ENCODE measurements at regions not wholly inside any gene's neighbourhood (a gene's known extent, or its start where the extent isn't known, plus 50 kb on each side); places are given as distances from the start of the nearest gene placed in this dataset.

DNA sequence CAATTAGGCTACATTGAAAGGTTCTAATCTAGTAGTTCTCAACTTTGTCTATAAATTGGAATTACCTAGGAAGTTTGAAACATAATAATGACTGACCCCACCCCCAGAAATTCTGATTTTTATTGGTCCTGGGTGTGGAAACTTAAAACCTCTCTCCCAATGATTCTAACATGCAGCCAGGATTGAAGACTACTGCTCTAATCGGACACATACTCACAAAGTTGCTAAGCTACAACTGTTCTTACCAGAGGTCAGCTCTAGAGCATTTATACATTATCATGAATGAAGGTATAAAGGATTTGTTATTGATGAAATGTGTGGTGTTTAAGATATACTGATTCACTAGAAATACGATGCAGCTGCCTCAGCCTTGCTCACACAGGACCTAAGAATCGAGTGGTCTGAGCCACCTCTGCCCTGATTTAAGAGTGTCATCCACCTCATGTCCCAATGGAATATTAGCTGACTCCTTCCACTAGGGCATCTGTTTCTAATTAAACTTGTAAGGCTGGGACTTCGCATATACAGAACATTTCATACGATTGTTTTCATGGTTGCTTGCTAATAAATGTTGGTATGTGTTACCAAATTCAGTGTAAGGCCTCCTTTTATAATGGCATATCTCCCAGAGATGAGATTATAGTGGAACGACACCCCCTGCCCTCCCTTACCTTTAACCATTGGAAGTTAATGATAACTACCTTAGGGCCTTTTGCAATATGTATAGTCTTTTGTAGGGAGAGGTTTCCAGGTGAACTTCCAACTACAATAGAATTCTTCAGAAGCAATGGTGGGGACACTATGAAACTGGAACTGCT lies 410.8 kb upstream of the PDE3A start:
- CTCF ChIA-PET, result no interaction called here
- no peak for DNase-seq (ENCODE audit: extremely low spot score)
- POLR2A ChIA-PET, result no interaction called here
- TF ChIP-seq, protein P1, sequence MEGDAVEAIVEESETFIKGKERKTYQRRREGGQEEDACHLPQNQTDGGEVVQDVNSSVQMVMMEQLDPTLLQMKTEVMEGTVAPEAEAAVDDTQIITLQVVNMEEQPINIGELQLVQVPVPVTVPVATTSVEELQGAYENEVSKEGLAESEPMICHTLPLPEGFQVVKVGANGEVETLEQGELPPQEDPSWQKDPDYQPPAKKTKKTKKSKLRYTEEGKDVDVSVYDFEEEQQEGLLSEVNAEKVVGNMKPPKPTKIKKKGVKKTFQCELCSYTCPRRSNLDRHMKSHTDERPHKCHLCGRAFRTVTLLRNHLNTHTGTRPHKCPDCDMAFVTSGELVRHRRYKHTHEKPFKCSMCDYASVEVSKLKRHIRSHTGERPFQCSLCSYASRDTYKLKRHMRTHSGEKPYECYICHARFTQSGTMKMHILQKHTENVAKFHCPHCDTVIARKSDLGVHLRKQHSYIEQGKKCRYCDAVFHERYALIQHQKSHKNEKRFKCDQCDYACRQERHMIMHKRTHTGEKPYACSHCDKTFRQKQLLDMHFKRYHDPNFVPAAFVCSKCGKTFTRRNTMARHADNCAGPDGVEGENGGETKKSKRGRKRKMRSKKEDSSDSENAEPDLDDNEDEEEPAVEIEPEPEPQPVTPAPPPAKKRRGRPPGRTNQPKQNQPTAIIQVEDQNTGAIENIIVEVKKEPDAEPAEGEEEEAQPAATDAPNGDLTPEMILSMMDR (IDR thresholded peaks at IDR 0.05; ENCODE audit: control extremely low read depth, extremely low read depth, low read depth, missing control alignments), result no peak

DNA sequence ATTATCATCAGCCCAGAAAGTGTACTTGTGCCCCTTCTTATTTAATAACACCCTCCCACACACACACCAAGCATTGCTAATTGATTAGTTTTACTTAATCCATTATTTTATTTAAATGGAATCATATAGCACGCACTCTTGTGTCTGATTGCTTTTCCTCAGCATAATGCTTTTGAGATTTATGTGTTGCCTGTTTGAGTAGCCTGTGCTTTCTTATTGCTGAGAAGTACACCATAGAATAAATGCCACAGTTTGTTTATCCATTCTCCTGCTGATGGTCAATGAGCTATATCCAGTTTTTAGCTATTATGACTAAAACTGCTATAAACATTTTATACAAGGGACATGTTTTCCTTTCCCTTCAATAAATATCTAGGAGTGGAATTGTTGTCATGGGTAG lies 409.9 kb upstream of the PDE3A start:
- TF ChIP-seq, protein P1 (IDR thresholded peaks at IDR 0.05; ENCODE audit: control extremely low read depth, extremely low read depth, low read depth, missing control alignments), result no peak
- CTCF ChIA-PET, result no interaction called here
- POLR2A ChIA-PET, result no interaction called here
- no peak for DNase-seq (ENCODE audit: extremely low spot score)

DNA sequence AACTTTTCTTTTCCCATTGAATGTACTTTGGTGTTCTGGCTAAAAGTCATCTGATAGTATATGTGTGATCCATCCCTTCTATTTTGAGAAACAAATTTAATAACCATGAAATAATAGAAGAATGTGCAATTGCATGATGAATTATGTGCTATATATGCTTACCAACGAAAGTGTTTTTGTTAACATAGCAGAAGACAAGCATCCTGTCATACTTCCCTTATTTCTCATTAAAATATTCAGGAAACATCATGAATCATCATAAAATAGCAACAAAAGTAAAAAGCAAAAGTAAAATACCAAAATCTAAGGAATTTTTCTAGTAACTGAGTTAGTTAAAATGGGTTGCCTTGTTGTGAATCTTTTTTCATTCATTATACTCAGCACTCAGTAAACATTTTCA lies 409.0 kb upstream of the PDE3A start:
- ChIA-PET POLR2A (no interaction called here), CTCF (interaction anchor here (0.8 kb wide), 1 partner anchor 8 kb away, joined by 3 read pairs; no protein-coding TSS in a partner anchor)
- TF ChIP-seq, protein P1 (IDR thresholded peaks at IDR 0.05; ENCODE audit: control extremely low read depth, extremely low read depth, low read depth, missing control alignments), result no peak
- no peak for DNase-seq (ENCODE audit: extremely low spot score)

DNA sequence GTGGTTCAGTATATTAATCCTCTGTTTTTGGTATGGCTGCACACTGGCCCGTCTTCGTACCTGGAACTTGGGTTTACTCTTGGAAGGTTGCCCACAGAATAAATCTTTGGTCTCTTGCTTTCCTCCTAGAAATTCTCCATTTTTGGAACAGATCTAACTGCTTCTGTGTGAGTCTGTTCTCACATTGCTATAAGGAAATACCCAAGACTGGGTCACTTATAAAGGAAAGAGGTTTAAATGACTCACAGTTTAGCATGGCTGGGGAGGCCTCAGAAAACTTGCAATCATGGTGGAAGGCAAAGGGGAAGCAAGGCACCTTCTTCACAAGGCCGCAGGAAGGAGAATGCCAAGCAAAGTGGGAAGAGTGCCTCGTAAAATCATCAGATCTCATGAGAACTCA lies 407.8 kb upstream of the PDE3A start:
- TF ChIP-seq, protein P1 (IDR thresholded peaks at IDR 0.05; ENCODE audit: control extremely low read depth, extremely low read depth, low read depth, missing control alignments), result no peak
- ChIA-PET CTCF (interaction anchor here (0.9 kb wide), 1 partner anchor 11 kb away, joined by 3 read pairs; no protein-coding TSS in a partner anchor), POLR2A (no interaction called here)
- no peak for DNase-seq (ENCODE audit: extremely low spot score)

DNA sequence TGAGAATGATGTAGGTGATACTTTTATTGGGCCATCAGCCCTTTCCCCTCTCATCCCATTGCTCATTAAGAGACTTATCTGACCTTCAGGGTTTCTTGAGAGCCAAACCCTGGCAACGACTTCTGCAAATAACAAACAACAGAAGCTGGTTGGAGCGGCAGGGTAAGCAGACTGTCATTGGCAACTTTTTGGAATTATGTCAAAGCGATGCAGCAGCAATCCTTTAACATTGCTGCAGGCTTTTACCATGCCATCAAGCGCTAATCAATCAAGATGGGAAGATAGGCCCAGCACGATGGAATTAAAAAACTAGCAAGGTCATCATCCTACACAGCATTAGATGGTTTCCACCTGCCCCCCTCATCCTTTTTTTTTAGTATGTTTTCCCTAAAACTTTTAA lies 406.1 kb upstream of the PDE3A start:
- ChIA-PET POLR2A (no interaction called here), CTCF (interaction anchor here (1.2 to 1.6 kb wide), 2 partner anchors 9 to 16 kb away, joined by 4 to 5 read pairs; no protein-coding TSS in a partner anchor)

DNA sequence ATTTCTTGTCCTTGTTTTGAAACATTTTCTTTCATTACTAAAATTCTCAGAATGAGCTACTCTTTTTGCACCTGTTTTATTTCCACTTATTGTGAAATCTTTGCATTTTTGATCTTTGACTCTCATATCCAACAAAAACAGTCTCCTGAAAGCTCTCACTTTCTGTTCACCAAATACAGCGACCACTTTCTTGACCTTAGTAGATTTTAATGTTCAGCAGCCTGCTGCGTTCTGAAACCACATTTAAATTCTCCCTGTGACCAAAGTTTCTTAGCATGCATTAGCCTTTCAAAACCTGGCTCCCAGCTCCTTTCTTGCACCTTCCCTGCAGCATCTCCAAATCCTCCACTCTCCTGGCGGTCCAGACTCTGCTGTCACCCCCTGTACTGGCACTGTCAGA lies 404.4 kb upstream of the PDE3A start:
- TF ChIP-seq, protein P1 (IDR thresholded peaks at IDR 0.05; ENCODE audit: control extremely low read depth, extremely low read depth, low read depth, missing control alignments), result no peak
- ChIA-PET CTCF (interaction anchor here (1.3 to 1.6 kb wide), 4 partner anchors 8 to 206 kb away, joined by 3 to 5 read pairs (median 4); no protein-coding TSS in a partner anchor), POLR2A (no interaction called here)

More for the DNA sequence above, 406.1 kb upstream of the PDE3A start:
- TF ChIP-seq, protein P1 (IDR thresholded peaks at IDR 0.05; ENCODE audit: control extremely low read depth, extremely low read depth, low read depth, missing control alignments), result no peak
- no peak for DNase-seq (ENCODE audit: extremely low spot score)

More for the DNA sequence above, 404.4 kb upstream of the PDE3A start:
- no peak for DNase-seq (ENCODE audit: extremely low spot score)

Measured in GM10248 (cell line).